Skin of body (tissue), 1 donor: ENCODE measurements at regions not wholly inside any gene's neighbourhood (a gene's known extent, or its start where the extent isn't known, plus 50 kb on each side); places are given as distances from the start of the nearest gene placed in this dataset.
A peak's percentile ranks its signal among the peaks of the same experiment; 100 is the strongest.

ENCODE experiments used
- DNase-seq: peaks from one replicate; lab custom pipeline; 2025; lab: John Stamatoyannopoulos, UW

GRCh38 chr1:191643060-191643459, 515.2 kb upstream of the RGS18 start:
- no peak for DNase-seq

GRCh38 chr1:191648939-191649338, 509.3 kb upstream of the RGS18 start:
- no peak for DNase-seq

GRCh38 chr1:191662051-191662450, 496.2 kb upstream of the RGS18 start:
- DNase-seq = no peak

- no peak for DNase-seq
Measured at GRCh38 chr1:191662746-191663145, 495.5 kb upstream of the RGS18 start.

- no peak for DNase-seq
Measured at GRCh38 chr1:191668525-191668924, 489.7 kb upstream of the RGS18 start.

GRCh38 chr1:191669629-191670028, 488.6 kb upstream of the RGS18 start:
- no peak for DNase-seq

- no peak for DNase-seq
Measured at GRCh38 chr1:191671236-191671635, 487.0 kb upstream of the RGS18 start.

- DNase-seq = peak; percentile 14
Measured at GRCh38 chr1:191674626-191675179, 483.6 kb upstream of the RGS18 start.

- DNase-seq = no peak
Measured at GRCh38 chr1:191675856-191676783, 482.1 kb upstream of the RGS18 start.

GRCh38 chr1:191685669-191686068, 472.6 kb upstream of the RGS18 start:
- DNase-seq = no peak

GRCh38 chr1:191687721-191688120, 470.5 kb upstream of the RGS18 start:
- no peak for DNase-seq

- DNase-seq = no peak
Measured at GRCh38 chr1:191690931-191691330, 467.3 kb upstream of the RGS18 start.

GRCh38 chr1:191693797-191694196, 464.5 kb upstream of the RGS18 start:
- DNase-seq = no peak

GRCh38 chr1:191695865-191696264, 462.4 kb upstream of the RGS18 start:
- peak; percentile 69 for DNase-seq

GRCh38 chr1:191696354-191696753, 461.9 kb upstream of the RGS18 start:
- no peak for DNase-seq

GRCh38 chr1:191697556-191697955, 460.7 kb upstream of the RGS18 start:
- no peak for DNase-seq

GRCh38 chr1:191698246-191698645, 460.0 kb upstream of the RGS18 start:
- DNase-seq = no peak

- no peak for DNase-seq
Measured at GRCh38 chr1:191699343-191699742, 458.9 kb upstream of the RGS18 start.

- no peak for DNase-seq
Measured at GRCh38 chr1:191700922-191701321, 457.3 kb upstream of the RGS18 start.

GRCh38 chr1:191702124-191702523, 456.1 kb upstream of the RGS18 start:
- DNase-seq = no peak

- DNase-seq = no peak
Measured at GRCh38 chr1:191707288-191707687, 451.0 kb upstream of the RGS18 start.

- no peak for DNase-seq
Measured at GRCh38 chr1:191709215-191709614, 449.0 kb upstream of the RGS18 start.

GRCh38 chr1:191711961-191712360, 446.3 kb upstream of the RGS18 start:
- DNase-seq = no peak
